Prostate gland (tissue), 2 donors: ENCODE measurements at regions not wholly inside any gene's neighbourhood (a gene's known extent, or its start where the extent isn't known, plus 50 kb on each side); places are given as distances from the start of the nearest gene placed in this dataset.

ENCODE experiments used
- POLR2A ChIP-seq: fragments of 450-650 bp; IDR thresholded peaks from one replicate; pipeline ENCODE4 v1.6.1; 2016; ENCODE audit warnings: antibody characterized with exemption, mild to moderate bottlenecking
- POLR2AphosphoS5 ChIP-seq: sonication (generic); formaldehyde crosslinking; IDR thresholded peaks from one replicate; pipeline ENCODE4 v1.6.1; 2017; ENCODE audit warnings: antibody characterized with exemption
- TF ChIP-seq, protein P1 (sequence below), 4 experiments: fragments of 200-600 bp in 2 of 4; fragments of 450-650 bp in 2 of 4; sonication (generic) in 2 of 4; IDR thresholded peaks; 1 replicate in 3 of 4; 2 replicates in 1 of 4; pipeline ENCODE4 v1.5.1; 2016 to 2019; ENCODE audit warnings: antibody characterized with exemption in 4 of 4, mild to moderate bottlenecking in 2 of 4, moderate library complexity in 2 of 4

- TF ChIP-seq, protein P1, sequence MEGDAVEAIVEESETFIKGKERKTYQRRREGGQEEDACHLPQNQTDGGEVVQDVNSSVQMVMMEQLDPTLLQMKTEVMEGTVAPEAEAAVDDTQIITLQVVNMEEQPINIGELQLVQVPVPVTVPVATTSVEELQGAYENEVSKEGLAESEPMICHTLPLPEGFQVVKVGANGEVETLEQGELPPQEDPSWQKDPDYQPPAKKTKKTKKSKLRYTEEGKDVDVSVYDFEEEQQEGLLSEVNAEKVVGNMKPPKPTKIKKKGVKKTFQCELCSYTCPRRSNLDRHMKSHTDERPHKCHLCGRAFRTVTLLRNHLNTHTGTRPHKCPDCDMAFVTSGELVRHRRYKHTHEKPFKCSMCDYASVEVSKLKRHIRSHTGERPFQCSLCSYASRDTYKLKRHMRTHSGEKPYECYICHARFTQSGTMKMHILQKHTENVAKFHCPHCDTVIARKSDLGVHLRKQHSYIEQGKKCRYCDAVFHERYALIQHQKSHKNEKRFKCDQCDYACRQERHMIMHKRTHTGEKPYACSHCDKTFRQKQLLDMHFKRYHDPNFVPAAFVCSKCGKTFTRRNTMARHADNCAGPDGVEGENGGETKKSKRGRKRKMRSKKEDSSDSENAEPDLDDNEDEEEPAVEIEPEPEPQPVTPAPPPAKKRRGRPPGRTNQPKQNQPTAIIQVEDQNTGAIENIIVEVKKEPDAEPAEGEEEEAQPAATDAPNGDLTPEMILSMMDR (IDR thresholded peaks at IDR 0.05) = no peak
- TF ChIP-seq POLR2AphosphoS5 (no peak), POLR2A (no peak)
These were observed 444.7 kb upstream of the NFIA start for GRCh38 chr1:60637651-60638050.
